K562 (cell line): ENCODE measurements at regions not wholly inside any gene's neighbourhood (a gene's known extent, or its start where the extent isn't known, plus 50 kb on each side); places are given as distances from the start of the nearest gene placed in this dataset.

ENCODE experiments used
- ETV5 ChIP-seq: sonication (generic); formaldehyde crosslinking; IDR thresholded peaks from 2 replicates; pipeline ENCODE4 v1.4.0; 2020; ENCODE audit warnings: low read depth, mild to moderate bottlenecking, missing genetic modification reagents
- GTF2A2 ChIP-seq: IDR thresholded peaks from 2 replicates; pipeline ENCODE4 v1.6.1; 2016; ENCODE audit warnings: mild to moderate bottlenecking, missing genetic modification characterization, missing compliant biosample characterization
- MTA3 ChIP-seq: fragments of 450-650 bp; formaldehyde crosslinking; IDR thresholded peaks from 2 replicates; pipeline ENCODE4 v1.6.1; 2017; ENCODE audit warnings: mild to moderate bottlenecking, borderline replicate concordance
- NCOA1 ChIP-seq: fragments of 450-650 bp; IDR thresholded peaks from 2 replicates; pipeline ENCODE4 v1.6.1; 2016; ENCODE audit warnings: low read depth
- STAG1 ChIP-seq: sonication (generic); formaldehyde crosslinking; IDR thresholded peaks from 2 replicates; pipeline ENCODE4 v1.5.0; 2020; ENCODE audit warnings: missing genetic modification reagents, borderline replicate concordance
- XRCC3 ChIP-seq: fragments of 450-650 bp; IDR thresholded peaks from 2 replicates; pipeline ENCODE4 v1.6.1; 2017; ENCODE audit warnings: mild to moderate bottlenecking, moderate library complexity
- ZBTB8A ChIP-seq: fragments of 450-650 bp; IDR thresholded peaks from 2 replicates; pipeline ENCODE4 v1.6.1; 2018; ENCODE audit warnings: mild to moderate bottlenecking, moderate library complexity; ENCODE audit not compliant: partially characterized antibody
- TF ChIP-seq, protein P1 (sequence below): fragments of 450-650 bp; conservative IDR thresholded peaks from 2 replicates; pipeline ENCODE4 v1.6.1; 2016; ENCODE audit warnings: missing genetic modification characterization, low read depth, mild to moderate bottlenecking, missing compliant biosample characterization, moderate library complexity
- TF ChIP-seq, protein P2 (sequence below): sonication (generic); formaldehyde crosslinking; IDR thresholded peaks from 2 replicates; pipeline ENCODE4 v1.8.1; 2023; ENCODE audit warnings: mild to moderate bottlenecking, missing genetic modification reagents
- TF ChIP-seq, protein P3 (sequence below): IDR thresholded peaks from 2 replicates; pipeline ENCODE4 v1.6.1; 2012; ENCODE audit warnings: low read depth, low read length, improper control_type of control experiment, borderline replicate concordance

DNA sequence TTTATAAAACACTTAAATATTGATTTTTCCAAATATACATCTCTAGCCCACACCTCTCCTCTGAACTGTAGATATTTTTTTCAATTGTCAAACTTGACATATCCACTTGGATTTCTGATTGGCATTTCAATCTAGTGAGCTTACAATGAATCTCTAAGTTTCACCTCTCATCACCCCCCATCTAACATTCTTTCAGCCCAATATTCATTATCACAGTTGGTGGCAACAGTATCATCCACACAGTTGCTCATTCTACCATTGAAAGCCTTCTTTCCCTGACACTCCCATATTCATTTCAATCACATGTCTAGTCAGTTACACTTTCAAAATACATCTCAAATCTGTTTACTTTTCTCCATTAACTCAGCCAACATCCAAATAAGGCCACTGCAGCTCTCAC is 385.2 kb downstream of the PCDH20 start (continued):
- TF ChIP-seq GTF2A2: no peak
- TF ChIP-seq, protein P1, sequence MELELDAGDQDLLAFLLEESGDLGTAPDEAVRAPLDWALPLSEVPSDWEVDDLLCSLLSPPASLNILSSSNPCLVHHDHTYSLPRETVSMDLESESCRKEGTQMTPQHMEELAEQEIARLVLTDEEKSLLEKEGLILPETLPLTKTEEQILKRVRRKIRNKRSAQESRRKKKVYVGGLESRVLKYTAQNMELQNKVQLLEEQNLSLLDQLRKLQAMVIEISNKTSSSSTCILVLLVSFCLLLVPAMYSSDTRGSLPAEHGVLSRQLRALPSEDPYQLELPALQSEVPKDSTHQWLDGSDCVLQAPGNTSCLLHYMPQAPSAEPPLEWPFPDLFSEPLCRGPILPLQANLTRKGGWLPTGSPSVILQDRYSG (tag): no peak
- no peak for TF ChIP-seq ZBTB8A
- no peak for TF ChIP-seq XRCC3
- TF ChIP-seq, protein P2, sequence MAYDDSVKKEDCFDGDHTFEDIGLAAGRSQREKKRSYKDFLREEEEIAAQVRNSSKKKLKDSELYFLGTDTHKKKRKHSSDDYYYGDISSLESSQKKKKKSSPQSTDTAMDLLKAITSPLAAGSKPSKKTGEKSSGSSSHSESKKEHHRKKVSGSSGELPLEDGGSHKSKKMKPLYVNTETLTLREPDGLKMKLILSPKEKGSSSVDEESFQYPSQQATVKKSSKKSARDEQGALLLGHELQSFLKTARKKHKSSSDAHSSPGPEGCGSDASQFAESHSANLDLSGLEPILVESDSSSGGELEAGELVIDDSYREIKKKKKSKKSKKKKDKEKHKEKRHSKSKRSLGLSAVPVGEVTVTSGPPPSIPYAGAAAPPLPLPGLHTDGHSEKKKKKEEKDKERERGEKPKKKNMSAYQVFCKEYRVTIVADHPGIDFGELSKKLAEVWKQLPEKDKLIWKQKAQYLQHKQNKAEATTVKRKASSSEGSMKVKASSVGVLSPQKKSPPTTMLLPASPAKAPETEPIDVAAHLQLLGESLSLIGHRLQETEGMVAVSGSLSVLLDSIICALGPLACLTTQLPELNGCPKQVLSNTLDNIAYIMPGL (CRISPR knock-in tag): no peak
- no peak for TF ChIP-seq MTA3
- no peak for TF ChIP-seq STAG1 (CRISPR knock-in tag)
- no peak for TF ChIP-seq ETV5 (CRISPR knock-in tag)
- TF ChIP-seq, protein P3, sequence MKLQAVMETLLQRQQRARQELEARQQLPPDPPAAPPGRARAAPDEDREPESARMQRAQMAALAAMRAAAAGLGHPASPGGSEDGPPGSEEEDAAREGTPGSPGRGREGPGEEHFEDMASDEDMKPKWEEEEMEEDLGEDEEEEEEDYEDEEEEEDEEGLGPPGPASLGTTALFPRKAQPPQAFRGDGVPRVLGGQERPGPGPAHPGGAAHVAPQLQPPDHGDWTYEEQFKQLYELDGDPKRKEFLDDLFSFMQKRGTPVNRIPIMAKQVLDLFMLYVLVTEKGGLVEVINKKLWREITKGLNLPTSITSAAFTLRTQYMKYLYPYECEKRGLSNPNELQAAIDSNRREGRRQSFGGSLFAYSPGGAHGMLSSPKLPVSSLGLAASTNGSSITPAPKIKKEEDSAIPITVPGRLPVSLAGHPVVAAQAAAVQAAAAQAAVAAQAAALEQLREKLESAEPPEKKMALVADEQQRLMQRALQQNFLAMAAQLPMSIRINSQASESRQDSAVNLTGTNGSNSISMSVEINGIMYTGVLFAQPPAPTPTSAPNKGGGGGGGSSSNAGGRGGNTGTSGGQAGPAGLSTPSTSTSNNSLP: no peak
- no peak for TF ChIP-seq NCOA1
